HepG2 (cell line): ENCODE measurements at regions not wholly inside any gene's neighbourhood (a gene's known extent, or its start where the extent isn't known, plus 50 kb on each side); places are given as distances from the start of the nearest gene placed in this dataset.
A peak's percentile ranks its signal among the peaks of the same experiment; 100 is the strongest.

ENCODE experiments used
- ARNTL ChIP-seq: sonication (generic); formaldehyde crosslinking; IDR thresholded peaks from 2 replicates; pipeline ENCODE4 v1.4.0; 2020; ENCODE audit warnings: mild to moderate bottlenecking, missing genetic modification reagents
- FOXC1 ChIP-seq: sonication (generic); formaldehyde crosslinking; IDR thresholded peaks from 2 replicates; pipeline ENCODE4 v1.8.0; 2022; ENCODE audit warnings: mild to moderate bottlenecking, missing genetic modification reagents, borderline replicate concordance
- FOXJ3 ChIP-seq: sonication (generic); formaldehyde crosslinking; IDR thresholded peaks from 2 replicates; pipeline ENCODE4 v1.4.0; 2020; ENCODE audit warnings: missing genetic modification reagents, mild to moderate bottlenecking, borderline replicate concordance
- HOMEZ ChIP-seq: IDR thresholded peaks from 2 replicates; pipeline ENCODE4 v1.6.1; 2016; ENCODE audit warnings: low read depth
- KDM4B ChIP-seq: sonication (generic); formaldehyde crosslinking; IDR thresholded peaks from 2 replicates; pipeline ENCODE4 v1.4.0; 2020; ENCODE audit warnings: missing genetic modification reagents
- PATZ1 ChIP-seq: sonication (generic); formaldehyde crosslinking; IDR thresholded peaks from 2 replicates; pipeline ENCODE4 v1.4.0; 2020; ENCODE audit warnings: missing genetic modification reagents
- POGK ChIP-seq: sonication (generic); formaldehyde crosslinking; conservative IDR thresholded peaks from 2 replicates; pipeline ENCODE4 v1.8.0; 2022; ENCODE audit warnings: mild to moderate bottlenecking, moderate library complexity, missing genetic modification reagents
- RFXANK ChIP-seq: IDR thresholded peaks from 2 replicates; pipeline ENCODE4 v1.6.1; 2016
- SKI ChIP-seq: fragments of 450-650 bp; IDR thresholded peaks from one replicate; pipeline ENCODE4 v1.6.1; 2018; ENCODE audit warnings: mild to moderate bottlenecking; ENCODE audit not compliant: partially characterized antibody
- SNAPC4 ChIP-seq: sonication (generic); formaldehyde crosslinking; IDR thresholded peaks from 2 replicates; pipeline ENCODE4 v1.4.0; 2020; ENCODE audit warnings: mild to moderate bottlenecking, missing genetic modification reagents
- SRSF4 ChIP-seq: fragments of 200-400 bp; formaldehyde crosslinking; IDR thresholded peaks from one replicate; pipeline ENCODE4 v1.6.1; 2018; ENCODE audit warnings: mild to moderate bottlenecking, low read depth, low read length, moderate library complexity; ENCODE audit not compliant: poor library complexity, severe bottlenecking
- TAF1 ChIP-seq: sonication (generic); formaldehyde crosslinking; IDR thresholded peaks from 2 replicates; pipeline ENCODE4 v1.4.0; 2020; ENCODE audit warnings: missing genetic modification reagents
- TEAD3 ChIP-seq: optimal IDR thresholded peaks from 2 replicates; pipeline ENCODE3; 2016; ENCODE audit warnings: borderline replicate concordance
- ZBTB44 ChIP-seq: sonication (generic); formaldehyde crosslinking; IDR thresholded peaks from 2 replicates; pipeline ENCODE4 v1.4.0; 2020; ENCODE audit warnings: missing genetic modification reagents
- ZBTB7A ChIP-seq: sonication (generic); formaldehyde crosslinking; IDR thresholded peaks from 2 replicates; pipeline ENCODE4 v1.8.0; 2022; ENCODE audit warnings: mild to moderate bottlenecking, missing genetic modification reagents
- ZNF30 ChIP-seq: sonication (generic); formaldehyde crosslinking; IDR thresholded peaks from 2 replicates; pipeline ENCODE4 v1.5.0; 2020; ENCODE audit warnings: mild to moderate bottlenecking, missing genetic modification reagents
- ZNF558 ChIP-seq: sonication (generic); formaldehyde crosslinking; IDR thresholded peaks from 2 replicates; pipeline ENCODE4 v1.9.0; 2022; ENCODE audit warnings: mild to moderate bottlenecking, missing genetic modification reagents, borderline replicate concordance

GRCh38 chr12:124369055-124369826 lies 74.3 kb downstream of the RFLNA start (continued):
- TF ChIP-seq SRSF4 (no peak), KDM4B (CRISPR knock-in tag) (0 out of 2 replicates have a peak, but pooled peaks have one; percentile 22), ZBTB7A (CRISPR knock-in tag) (peak; percentile 86), TEAD3 (CRISPR knock-in tag) (peak; percentile 46), FOXJ3 (peak; percentile 63; the same call in 1 of the 2 replicates), SKI (peak; percentile 68), ARNTL (peak; percentile 77), SNAPC4 (CRISPR knock-in tag) (peak; percentile 16; the same call in 1 of the 2 replicates), HOMEZ (no peak), RFXANK (CRISPR knock-in tag) (no peak), ZNF558 (CRISPR knock-in tag) (no peak), PATZ1 (CRISPR knock-in tag) (peak; percentile 96), POGK (CRISPR knock-in tag) (no peak; the same call in 1 of the 2 replicates), FOXC1 (peak; percentile 67; the same call in 1 of the 2 replicates), ZNF30 (CRISPR knock-in tag) (no peak), ZBTB44 (CRISPR knock-in tag) (no peak), TAF1 (CRISPR knock-in tag) (no peak)
